ENCODE measurements at regions not wholly inside any gene's neighbourhood (a gene's known extent, or its start where the extent isn't known, plus 50 kb on each side); places are given as distances from the start of the nearest gene placed in this dataset.

DNA sequence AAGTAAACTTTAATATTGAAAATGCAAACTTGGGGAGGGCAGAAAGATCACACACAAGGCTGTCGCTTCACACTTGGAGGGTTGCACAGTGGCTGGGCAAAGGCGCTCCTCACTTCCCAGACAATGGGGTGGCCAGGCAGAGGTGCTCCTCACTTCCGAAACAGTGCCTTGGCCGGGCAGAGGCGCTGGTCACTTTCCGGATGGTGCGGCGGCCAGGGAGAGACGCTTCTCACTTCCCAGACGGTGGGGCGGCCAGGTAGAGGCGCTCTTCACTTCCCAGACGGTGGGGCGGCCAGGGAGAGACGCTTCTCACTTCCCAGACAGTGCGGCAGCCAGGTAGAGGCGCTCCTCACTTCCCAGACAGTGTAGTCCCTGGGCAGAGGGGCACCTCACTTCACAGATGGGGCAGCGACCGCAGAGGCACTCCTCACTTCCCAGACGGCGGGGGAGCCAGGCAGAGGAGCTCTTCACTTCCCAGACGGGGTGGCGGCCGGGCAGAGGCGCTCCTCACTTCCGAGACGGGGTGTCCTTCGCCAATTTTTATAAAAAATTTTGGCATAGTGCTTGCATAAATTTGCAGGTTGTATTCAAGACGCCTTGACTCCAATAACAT lies 140.8 kb upstream of the PZP start:
- TF ChIP-seq CTCF (conservative IDR thresholded peaks at IDR 0.05; ENCODE audit: low read length) (no peak), EZH2phosphoT487 (IDR thresholded peaks at IDR 0.05; ENCODE audit: borderline replicate concordance, low read depth, low read length) (no peak)
